ENCODE measurements at regions not wholly inside any gene's neighbourhood (a gene's known extent, or its start where the extent isn't known, plus 50 kb on each side); places are given as distances from the start of the nearest gene placed in this dataset.

DNA sequence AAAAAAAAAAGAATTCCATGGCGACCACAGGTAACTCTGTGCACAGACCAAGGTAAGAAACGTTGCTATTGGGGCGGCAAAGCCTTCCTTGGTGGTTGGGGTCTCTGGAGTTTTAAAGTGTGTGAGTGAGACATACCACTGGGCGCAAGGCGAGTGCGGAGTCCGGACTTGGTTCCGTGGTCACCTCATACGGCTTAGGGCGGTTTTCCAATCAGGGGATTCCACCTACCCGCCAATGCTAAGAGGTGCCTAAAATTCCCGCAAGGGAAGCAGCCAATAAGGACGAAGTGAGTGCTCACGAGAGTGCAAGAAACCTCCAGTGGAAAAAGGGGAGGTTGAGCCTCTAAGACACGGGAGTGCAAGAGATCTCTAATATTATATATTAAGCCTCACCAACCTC is 68.6 kb upstream of the PRSS16 start:
- WGBS, 2 donors = 63% methylated on average over 15 of the region's 15 CpGs
- DNase-seq (ENCODE audit: low spot score in 2 of 2) = no peak
- Histone ChIP-seq H3K4me1 (peaks cover 0 to 12% (median 3%) of the 10 kb centered on the region in 4 donors), H3K27me3 (peaks cover 0 to 6% of the 10 kb centered on the region in 2 donors), H3K9me3 (no peaks in the 10 kb centered on the region), H3K36me3 (no peaks in the 10 kb centered on the region), H3K27ac (no peak overlapping the region), H3K4me3 (peak overlapping the region in 3 of 4 donors; percentile 88 to 92 (median 90))
- no peak for TF ChIP-seq POLR2A (IDR thresholded peaks at IDR 0.05)
- TF ChIP-seq, protein P1, sequence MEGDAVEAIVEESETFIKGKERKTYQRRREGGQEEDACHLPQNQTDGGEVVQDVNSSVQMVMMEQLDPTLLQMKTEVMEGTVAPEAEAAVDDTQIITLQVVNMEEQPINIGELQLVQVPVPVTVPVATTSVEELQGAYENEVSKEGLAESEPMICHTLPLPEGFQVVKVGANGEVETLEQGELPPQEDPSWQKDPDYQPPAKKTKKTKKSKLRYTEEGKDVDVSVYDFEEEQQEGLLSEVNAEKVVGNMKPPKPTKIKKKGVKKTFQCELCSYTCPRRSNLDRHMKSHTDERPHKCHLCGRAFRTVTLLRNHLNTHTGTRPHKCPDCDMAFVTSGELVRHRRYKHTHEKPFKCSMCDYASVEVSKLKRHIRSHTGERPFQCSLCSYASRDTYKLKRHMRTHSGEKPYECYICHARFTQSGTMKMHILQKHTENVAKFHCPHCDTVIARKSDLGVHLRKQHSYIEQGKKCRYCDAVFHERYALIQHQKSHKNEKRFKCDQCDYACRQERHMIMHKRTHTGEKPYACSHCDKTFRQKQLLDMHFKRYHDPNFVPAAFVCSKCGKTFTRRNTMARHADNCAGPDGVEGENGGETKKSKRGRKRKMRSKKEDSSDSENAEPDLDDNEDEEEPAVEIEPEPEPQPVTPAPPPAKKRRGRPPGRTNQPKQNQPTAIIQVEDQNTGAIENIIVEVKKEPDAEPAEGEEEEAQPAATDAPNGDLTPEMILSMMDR (IDR thresholded peaks at IDR 0.05) = no peak
- no peak for TF ChIP-seq EP300 (IDR thresholded peaks at IDR 0.05)

GRCh38 chr6:27183060-27183832 is 64.3 kb upstream of the PRSS16 start:
- Histone ChIP-seq H3K4me1 (peaks cover 0 to 11% (median 0%) of the 10 kb centered on the region in 4 donors), H3K4me3 (no peak overlapping the region), H3K9me3 (no peaks in the 10 kb centered on the region), H3K27ac (no peak overlapping the region), H3K27me3 (peaks cover 0 to 6% of the 10 kb centered on the region in 2 donors), H3K36me3 (no peaks in the 10 kb centered on the region)
- TF ChIP-seq EP300 (IDR thresholded peaks at IDR 0.05) = no peak
- no peak for TF ChIP-seq POLR2A (IDR thresholded peaks at IDR 0.05)
- TF ChIP-seq, protein P1 (IDR thresholded peaks at IDR 0.05) = no peak
- 72 to 73% methylated on average over 9 of the region's 9 CpGs for WGBS, 2 donors
- DNase-seq (ENCODE audit: low spot score in 2 of 2) = no peak

DNA sequence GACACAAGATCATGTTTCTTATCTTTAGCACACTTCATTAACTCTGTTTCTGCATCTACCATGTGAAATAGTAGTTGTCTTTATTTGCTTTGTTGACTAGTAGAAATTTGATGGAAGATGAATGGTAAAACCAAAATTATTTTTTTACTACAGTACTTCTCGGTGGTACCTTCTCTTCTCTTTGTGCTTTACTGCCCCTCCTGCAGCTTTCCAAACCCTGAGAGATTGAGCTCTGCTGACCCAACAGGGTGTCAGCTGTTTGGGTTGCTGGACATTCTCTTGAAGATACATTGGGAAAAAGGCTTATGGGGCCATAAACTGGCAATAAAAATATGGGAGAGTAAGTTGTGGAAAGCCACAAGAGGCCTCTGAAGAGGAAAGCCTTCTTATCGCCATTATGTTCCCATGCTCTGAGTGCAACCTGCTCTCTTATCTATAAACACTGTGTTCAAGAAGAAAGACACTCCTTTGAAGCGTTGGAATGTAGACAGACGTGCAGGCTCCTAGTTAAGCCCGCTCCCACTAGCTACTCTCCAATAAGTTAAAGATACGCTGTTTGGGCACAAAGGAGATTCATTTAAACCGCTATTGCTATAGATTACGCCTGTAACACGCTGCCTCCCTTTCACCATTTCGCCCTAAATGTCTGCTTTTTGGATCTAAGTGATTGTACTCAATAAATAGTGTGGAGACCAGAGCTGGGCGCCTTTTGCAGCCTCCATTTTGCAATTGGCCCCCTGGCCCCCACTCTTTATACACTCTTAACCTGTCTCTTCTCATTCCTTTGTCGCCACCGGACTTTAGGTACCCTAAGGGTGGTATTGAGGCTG is 60.1 kb upstream of the PRSS16 start:
- Histone ChIP-seq H3K4me3 (peak overlapping the region; percentile 34 to 74 (median 50)), H3K4me1 (peaks cover 0 to 12% (median 0%) of the 10 kb centered on the region in 4 donors), H3K36me3 (no peaks in the 10 kb centered on the region), H3K27ac (peak overlapping the region in 3 of 4 donors; percentile 66 to 86 (median 80)), H3K27me3 (no peaks in the 10 kb centered on the region), H3K9me3 (no peaks in the 10 kb centered on the region)
- WGBS, 2 donors = 18 to 20% methylated on average over 13 of the region's 13 CpGs
- TF ChIP-seq POLR2A (IDR thresholded peaks at IDR 0.05) (no peak), EP300 (IDR thresholded peaks at IDR 0.05) (no peak)
- TF ChIP-seq, protein P1 (IDR thresholded peaks at IDR 0.05) = no peak
- no peak for DNase-seq (ENCODE audit: low spot score in 2 of 2)

DNA sequence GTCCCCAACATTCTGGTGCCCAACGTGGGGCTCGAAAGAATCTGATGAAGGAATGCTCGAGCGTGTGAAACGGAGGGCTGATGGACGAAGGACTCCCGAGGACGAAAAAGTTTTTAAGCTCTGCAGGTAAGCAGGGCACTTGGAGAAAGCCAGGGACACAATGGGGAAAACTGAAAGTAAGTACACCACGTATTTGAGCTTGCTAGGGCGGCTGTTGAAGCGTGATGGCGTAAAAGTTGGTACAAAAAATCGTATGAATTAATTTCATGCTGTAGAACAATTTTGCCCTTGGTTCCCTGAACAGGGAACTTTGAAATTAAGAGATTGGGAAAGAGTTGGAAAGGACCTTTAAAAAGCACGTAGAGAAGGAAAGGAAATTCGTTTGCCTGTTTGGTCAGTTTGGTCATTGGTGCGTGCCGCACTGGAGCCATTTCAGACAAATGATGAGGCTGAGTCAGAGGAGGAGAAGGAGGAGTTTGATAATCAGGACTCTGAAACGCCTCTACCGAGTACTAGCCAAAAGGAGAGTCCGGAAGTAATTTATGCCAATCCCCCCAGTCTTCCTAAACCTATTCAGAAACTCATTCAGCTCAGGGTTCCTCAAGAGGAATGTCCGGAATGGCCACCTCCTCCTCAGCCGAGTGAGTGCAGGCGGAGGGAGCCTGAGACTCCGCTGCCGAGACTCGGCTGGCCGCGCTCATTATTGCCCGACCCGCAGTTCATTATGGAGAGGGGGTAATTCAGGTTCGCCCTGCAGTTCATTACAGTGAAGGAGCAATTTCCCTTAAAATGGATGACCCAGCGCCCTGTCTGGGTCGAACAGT is 59.2 kb upstream of the PRSS16 start:
- H3K27ac ChIP-seq = peak overlapping the region; percentile 50 to 86 (median 73)

GRCh38 chr6:27188885-27189418 is 58.5 kb upstream of the PRSS16 start:
- peak overlapping the region; percentile 34 to 74 (median 50) for H3K4me3 ChIP-seq
- DNase-seq (ENCODE audit: low spot score in 2 of 2) = peak in 1 of 2 donors; percentile 57
- no peaks in the 10 kb centered on the region for H3K36me3 ChIP-seq
- no peaks in the 10 kb centered on the region for H3K9me3 ChIP-seq
- peak overlapping the region; percentile 50 to 86 (median 73) for H3K27ac ChIP-seq
- TF ChIP-seq, protein P1 (IDR thresholded peaks at IDR 0.05) = peak; percentile 69 to 76 (median 69)
- no peak for TF ChIP-seq EP300 (IDR thresholded peaks at IDR 0.05)
- no peaks in the 10 kb centered on the region for H3K27me3 ChIP-seq
- 17 to 18% methylated on average over 10 of the region's 10 CpGs for WGBS, 2 donors
- peaks cover 0 to 12% (median 0%) of the 10 kb centered on the region in 4 donors for H3K4me1 ChIP-seq

More for the DNA sequence above, 59.2 kb upstream of the PRSS16 start:
- Histone ChIP-seq H3K27me3 (no peaks in the 10 kb centered on the region), H3K36me3 (no peaks in the 10 kb centered on the region), H3K4me1 (peaks cover 0 to 12% (median 0%) of the 10 kb centered on the region in 4 donors), H3K4me3 (peak overlapping the region; percentile 34 to 74 (median 50)), H3K9me3 (no peaks in the 10 kb centered on the region)
- DNase-seq (ENCODE audit: low spot score in 2 of 2) = peak in 1 of 2 donors; percentile 51
- WGBS, 2 donors = 1% methylated on average over 33 of the region's 33 CpGs
- TF ChIP-seq POLR2A (IDR thresholded peaks at IDR 0.05) = no peak
- peak in 1 of 2 donors; percentile 26 for TF ChIP-seq EP300 (IDR thresholded peaks at IDR 0.05)

All from tibial nerve (tissue), 4 donors.